HuH-7 (cell line): ENCODE measurements at regions not wholly inside any gene's neighbourhood (a gene's known extent, or its start where the extent isn't known, plus 50 kb on each side); places are given as distances from the start of the nearest gene placed in this dataset.

ENCODE experiments used
- DNase-seq: peaks from one replicate; pipeline ENCODE4 v3.0.0; 2011; ENCODE audit warnings: low spot score

DNA sequence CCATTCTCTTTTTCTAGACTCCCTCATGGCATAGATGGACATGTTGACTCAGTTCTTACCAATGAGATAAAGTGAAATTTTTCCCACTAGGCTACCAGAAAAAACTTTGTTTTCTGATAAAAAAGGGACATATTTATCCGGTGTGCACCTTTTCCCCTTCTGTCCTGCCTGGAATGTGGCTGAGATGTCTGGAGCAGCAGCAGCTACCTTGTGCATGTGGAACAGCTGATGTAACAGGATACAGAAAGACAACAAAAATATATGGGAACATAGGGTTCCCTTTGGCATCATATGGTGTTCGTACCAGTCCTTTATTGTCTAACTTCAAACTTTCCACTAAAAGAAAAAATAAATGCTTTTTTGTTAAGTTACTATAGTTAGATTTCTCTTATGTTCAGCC is 460.2 kb upstream of the HS6ST1 start:
- DNase-seq: no peak

DNA sequence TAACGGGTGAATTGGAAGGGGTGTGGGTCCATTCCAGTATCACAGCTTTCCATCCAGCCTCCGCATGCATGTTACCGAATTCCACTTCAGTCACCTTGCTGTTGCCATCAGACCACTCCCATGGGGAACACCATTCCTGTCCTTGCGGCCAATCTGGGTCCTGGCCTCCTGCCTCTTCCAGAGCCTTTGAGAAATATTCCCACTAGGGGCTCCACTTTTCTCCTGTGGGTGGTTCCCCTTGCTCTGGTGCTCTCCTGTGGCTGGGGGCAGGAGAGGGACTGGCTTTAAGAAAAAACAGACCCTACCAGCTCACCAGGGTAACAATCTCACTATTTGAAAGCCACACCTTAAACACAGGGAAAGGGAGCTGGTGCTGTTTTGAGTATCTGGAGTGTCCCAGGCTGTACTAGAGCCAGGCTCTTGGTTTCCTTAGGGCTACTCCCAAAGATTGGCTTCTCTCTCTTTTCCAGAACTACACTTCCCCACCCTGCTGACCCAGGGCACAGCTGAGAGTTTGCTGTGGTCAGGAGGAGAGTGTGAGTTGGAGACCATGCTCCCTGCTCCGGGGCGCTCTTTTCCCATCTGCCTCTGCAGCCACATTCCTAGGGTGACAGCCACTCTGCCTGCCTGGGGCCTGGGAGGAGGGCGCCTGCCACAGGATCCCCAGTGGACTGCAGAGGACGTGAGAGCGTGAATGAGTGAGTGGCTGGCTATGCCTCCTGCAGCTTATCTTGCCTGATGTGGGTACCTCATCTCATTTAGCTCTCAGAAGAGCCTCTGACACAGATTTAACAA is 460.8 kb upstream of the HS6ST1 start:
- no peak for DNase-seq

DNA sequence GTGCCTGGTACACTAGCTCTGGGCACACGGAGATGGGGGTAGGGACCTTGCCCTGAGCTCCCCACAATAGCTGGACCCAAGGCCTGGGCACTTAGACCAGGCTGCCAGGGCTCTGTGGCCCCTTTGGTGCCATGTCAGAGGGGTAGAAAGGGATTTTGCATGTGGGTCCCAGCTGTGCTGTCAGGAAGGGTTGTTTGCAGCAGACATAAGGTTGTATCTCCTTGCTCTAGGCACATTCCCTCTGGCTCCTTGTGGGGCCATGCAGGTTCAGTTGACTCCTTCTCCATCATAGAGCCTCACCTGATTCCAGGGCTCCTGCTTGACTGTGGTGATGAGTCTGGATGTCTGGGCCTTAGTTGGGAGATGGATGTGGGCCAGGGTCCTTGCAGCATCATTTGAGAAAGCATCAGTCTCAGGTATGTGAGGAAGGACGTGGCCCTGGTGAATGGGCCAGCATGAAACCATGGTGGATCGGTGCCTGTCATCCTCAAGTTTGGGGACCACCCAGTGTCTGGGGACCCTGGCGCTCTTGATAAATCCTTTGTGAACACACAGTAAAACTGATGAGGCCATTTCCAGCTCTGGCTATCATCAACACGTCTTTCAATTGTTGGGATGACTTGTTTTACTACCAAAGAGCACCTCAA is 461.9 kb upstream of the HS6ST1 start:
- no peak for DNase-seq

DNA sequence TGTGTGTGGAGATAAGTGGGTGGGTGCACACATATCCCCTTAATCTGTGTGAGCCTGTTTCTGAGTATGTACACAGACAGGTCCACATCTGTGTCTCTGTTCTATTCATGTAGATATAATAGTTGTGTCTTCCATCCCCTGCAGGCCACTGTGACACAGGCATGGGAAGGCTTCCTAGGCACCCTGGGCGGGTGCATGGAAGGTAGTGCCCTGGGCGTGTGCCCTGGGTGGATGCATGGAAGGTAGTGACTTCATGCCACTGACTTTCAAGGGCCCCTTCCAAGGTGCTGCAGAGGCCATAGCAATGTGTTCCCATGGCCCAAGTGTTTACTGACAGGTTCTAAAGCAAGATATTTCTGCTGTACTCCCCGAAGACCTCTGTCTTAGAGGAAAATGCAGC is 462.5 kb upstream of the HS6ST1 start:
- DNase-seq: no peak

DNA sequence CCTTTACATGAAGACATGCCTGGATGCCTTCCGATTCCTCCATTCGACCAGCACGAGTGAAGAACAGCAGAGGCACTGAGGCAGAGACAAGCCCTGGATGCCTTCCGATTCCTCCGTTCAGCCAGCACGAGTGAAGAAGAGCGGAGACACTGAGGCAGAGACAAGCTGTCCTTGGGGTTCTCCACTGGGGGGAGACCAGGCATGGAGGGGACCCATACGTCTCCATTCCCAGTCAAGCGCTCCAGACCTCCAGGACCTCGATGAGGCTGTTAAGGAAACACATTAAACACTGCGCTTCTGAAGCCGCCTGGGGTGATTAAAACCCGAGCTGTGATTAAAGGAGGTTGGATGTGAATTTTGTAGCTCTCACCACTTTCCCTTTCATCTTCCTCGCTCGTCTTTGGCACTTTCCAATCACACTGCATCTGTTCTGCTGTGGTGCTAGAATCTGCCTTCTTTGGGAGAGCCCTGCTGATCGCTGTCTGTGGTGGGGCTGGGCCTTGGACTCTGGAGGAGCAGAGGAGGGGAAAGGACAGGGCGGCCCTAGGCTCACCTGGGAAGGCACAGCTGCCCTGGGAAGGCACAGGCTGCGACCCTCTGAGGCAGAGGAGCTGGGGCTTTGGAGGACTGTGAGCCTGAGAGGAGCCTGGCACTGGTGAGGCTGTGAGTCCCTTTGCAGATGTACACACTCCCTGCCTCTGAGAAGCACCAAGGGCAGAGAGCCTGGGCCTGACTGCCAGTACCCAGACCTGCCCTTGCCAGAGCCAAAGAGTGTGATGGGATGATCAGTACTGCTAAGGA is 463.1 kb upstream of the HS6ST1 start:
- DNase-seq: no peak

DNA sequence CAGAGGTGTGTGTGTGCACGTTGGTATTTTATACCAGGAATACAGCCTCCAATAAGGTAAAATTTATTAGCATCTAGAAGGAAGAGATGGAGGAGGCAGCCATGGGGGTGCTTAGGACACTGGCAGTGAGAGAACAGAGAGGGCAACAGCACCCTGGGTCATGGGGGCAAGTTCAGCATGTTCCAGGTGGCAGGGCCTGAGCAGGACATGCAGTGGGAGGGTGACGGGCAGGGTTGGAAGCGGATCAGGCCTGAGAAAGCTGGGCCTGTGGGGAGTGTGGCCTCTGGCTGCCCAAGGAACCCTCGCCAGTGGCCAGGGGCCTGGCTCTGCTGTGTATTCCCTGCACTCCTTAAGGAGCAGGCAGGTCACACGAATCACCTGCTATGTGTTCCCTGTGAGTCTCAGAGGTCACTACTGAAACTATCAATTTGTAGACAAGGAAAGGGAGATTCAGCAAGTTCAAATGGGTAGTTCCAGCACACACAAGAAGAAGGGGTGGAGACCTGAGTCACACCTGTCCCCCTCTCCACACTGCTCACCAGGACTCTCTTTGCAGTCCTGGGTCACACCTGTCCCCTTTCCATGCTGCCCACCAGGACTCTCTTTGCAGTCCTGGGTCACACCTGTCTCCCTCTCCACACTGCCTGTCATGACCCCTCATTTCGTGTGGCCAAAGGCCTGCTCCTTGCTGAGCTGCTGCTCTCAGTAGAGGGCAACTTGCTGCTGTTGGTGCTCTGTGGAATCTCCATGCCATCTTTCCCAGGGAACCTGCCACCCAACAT is 463.9 kb upstream of the HS6ST1 start:
- no peak for DNase-seq

DNA sequence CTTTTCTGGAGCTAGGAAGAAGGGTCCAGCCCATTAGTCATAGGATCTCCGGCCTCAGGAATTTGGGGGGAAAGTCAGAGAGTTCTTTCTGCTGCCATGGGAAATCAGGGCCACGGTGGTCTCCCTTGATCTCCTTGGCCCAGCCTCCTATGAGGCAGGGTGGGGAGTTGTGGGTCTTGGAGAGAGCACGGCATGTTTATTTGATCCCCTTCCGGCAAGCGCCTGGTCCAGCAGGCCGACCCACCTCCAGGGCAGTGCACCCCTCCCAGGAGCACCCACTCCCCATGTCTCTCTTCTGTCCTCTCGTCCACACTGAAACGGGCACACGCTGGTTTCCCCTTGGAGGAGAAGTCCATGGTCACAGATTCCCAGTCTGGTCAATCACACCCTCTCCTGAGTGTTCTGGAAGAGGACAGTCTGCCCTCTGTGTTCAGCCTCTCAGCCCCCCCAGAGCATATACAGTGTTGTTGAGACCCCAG is 464.6 kb upstream of the HS6ST1 start:
- no peak for DNase-seq

DNA sequence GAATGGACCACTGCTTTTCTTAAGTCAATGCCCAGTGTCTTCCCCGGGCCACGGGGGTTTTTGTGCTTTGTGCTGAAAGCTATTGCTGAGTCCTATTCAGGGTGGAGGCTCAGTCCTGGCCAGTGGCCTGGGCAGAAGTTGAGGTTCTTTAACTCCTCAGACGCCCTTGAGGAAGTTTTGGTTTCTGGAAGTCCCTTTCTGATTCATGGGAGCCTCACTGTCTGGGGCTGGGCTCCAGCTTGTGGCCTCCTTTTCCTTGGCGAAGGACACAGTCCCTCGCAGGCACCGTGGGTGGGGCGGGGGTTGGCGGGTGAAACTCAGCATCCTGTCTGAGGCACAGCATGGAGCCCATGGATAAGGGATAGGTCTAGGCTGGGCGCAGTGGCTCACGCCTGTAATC is 465.2 kb upstream of the HS6ST1 start:
- no peak for DNase-seq

DNA sequence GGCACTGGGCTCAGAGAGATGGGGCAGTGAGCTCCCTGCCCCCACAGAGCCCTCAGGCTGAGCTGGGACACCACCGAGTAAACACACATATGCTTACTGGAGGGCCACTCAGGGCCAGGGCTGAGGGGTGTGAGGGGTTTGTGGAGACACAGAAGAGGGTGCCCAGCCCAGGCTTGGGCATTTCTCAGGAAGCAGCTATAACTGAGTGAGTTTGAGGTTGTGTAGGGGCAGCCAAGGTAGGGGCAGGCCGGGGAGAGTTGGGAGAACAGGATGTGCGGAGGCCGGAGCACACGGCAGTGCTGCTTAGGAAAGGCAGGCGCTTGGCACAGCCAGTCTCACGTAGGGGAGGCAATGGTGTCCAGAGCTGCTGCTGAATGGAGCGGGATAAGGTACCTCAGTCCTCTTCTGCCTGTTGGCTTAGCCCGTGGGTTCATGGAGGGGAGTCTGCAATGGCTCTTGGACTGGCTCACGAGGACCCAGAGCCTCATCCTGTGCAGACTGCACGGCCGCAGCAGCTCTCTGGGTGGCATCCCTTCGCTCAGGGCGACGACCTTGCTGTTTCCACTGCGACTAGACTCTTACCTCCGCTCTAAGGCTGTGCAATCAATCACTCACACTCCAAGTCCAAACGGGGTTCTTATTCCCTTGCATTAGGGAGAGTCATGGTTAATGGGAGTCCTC is 466.1 kb upstream of the HS6ST1 start:
- no peak for DNase-seq

DNA sequence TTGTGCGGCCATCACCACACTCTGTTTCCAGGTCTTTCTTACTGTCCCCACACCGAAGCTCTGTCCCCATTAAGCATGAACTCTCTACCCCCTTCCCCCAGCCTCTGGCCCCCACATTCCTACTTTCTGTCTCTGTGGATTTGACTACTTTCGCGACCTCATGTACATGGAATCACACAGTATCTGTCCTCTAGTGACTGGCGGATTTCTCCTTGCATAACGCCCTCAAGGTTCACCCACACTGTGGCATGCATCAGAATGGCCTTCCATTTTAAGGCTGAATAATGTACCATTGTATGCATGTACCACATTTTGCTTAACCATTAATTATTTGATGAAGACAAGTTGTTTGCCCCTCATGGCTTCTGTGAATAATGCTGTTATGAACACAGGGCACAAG is 467.6 kb upstream of the HS6ST1 start:
- no peak for DNase-seq

DNA sequence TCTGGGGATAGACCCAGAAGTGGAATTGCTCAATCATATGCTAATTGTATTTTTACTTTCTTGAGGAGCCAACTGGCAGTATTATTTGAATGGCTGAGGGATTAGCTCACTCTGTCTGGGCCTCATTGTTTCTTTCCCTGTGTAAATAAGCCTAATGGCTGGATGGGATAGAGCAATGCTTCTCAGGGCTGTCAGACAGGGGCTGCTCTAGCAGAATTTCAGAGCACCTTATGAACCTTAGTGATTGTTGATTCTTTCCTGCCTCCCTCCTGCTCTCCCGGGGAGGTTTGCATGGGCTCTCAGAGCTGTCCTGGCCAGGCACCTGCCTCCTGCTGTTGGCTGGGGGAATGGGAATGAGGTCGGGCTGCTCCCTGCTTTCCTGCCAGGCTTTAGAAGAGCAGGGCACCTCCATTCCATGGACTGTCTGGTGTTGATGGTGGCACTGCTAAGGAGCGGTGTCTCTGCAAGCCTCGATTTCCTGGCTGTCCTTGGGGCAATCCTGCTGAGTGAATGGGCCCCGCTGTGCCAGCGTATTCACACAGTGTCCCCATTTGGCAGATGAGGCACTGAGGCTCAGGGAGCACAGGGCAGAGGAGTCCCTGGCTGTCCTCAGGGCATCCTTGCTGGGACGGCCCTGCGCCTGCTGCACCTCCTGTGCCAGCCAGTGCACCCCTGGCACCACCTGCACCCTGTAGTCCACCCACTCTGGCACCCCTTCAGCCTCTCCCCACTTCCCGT is 468.2 kb upstream of the HS6ST1 start:
- DNase-seq: no peak

DNA sequence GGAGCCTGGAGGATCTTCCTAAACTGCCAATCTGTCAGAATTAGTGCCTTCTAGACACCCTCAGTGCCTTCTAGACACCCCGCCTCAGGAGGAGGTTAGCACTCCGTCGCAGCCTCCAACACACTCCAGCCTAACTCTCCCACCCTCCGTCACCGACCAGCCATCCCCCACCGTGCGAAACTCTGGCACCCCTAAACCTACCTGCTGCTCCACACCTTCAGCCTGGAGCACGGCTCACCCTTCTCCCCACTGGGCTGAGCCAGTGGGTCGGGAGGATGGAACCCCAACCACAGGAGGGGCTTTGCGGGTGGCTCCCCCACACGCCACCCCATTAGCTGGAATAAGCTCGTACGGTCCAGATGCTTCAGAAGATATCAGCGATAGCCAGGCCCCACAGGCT is 468.9 kb upstream of the HS6ST1 start:
- DNase-seq: no peak

DNA sequence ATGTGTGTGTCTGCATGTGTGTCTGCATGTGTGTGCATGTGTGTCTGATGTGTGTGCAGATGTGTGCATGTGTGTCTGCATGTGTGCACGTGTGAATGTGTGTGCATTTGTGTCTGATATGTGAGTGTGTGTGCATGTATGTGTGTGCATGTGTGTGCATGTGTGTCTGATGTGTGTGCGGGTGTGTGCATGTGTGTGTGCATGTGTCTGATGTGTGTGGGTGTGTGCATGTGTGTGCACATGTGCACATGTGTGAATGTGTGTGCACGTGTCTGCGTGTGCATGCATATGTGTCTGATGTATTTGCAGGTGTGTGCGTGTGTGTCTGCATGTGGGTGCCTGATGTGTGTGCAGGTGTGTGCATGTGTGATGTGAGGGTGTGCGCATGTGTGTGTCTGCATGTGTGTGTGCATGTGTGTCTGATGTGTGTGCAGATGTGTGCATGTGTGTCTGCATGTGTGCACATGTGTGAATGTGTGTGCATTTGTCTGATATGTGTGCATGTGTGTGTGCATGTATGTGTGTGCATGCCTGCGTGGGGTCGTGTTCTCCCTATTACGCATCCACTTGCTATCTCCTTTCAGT is 470.1 kb upstream of the HS6ST1 start:
- no peak for DNase-seq

DNA sequence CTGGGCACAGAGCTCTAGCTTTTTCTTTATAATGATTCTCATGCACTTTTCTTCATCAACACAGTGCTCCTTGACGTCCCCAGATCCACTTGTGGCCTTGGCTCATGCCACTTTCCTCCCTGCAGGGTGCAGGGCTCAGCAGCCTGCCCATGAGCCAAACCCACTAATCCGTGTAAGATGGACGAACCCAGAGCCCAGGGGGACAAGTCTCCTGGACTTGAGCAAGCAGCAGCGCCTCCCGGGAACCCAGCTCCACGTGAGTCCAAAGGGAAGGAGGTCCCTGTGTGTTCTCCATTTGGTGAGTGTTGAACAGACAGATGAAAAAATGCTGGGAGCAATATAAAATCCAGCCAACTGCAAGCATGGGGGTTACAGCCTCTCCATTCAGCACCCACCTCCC is 470.6 kb upstream of the HS6ST1 start:
- no peak for DNase-seq

DNA sequence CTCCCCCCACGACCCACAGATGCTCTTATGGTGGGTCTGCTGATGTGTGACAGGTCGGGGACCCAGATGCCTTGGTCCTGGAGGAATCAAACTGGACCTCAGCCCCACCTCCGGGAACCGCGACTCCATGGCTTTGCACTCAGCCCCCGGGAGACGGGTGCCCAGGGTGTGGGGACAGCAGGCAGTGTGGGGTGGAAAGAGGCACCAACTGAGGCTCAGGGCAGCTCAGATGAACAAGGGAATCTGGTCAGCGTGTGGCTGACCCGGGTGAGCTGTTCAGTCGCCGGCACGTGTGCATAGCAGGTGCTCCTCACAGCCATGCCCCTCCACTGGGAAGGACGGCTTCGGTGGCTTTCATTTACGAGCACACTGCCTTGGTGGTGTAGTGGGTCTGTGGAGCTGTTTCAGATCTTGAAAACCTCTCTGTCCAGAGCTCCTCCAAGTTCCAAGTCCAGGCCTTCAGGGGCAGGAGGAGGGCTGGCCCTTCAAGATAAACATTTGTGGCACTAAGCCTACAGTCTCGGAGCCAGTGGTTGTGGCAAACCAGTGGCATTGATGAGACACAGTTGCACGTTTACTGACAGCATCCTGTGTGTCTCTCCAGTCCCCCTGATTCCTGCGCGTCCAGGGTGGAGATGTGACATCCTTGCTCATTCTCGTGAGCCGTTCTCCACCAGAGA is 471.2 kb upstream of the HS6ST1 start:
- no peak for DNase-seq

DNA sequence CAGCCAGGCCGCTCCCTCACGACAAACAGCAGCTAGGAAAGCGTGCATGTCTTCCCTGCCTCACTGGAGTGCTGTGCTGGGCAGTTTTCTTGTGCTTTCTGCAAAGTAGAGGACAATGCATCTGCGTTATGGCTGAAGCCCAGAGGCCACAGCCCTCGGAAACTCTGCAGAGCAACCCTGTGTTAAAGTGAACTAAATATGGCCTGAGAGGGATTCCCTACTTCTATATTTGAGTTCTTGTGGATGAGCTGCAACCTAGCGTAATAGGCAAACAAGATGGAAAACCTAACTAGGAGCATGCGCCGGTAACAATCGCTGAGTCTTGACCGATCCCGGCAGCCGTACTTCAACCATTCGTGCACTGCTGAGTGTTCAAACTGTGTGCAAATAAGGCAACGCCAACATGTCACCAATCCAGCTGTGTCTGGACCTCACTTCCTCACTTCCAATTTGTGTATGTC is 471.9 kb upstream of the HS6ST1 start:
- no peak for DNase-seq

DNA sequence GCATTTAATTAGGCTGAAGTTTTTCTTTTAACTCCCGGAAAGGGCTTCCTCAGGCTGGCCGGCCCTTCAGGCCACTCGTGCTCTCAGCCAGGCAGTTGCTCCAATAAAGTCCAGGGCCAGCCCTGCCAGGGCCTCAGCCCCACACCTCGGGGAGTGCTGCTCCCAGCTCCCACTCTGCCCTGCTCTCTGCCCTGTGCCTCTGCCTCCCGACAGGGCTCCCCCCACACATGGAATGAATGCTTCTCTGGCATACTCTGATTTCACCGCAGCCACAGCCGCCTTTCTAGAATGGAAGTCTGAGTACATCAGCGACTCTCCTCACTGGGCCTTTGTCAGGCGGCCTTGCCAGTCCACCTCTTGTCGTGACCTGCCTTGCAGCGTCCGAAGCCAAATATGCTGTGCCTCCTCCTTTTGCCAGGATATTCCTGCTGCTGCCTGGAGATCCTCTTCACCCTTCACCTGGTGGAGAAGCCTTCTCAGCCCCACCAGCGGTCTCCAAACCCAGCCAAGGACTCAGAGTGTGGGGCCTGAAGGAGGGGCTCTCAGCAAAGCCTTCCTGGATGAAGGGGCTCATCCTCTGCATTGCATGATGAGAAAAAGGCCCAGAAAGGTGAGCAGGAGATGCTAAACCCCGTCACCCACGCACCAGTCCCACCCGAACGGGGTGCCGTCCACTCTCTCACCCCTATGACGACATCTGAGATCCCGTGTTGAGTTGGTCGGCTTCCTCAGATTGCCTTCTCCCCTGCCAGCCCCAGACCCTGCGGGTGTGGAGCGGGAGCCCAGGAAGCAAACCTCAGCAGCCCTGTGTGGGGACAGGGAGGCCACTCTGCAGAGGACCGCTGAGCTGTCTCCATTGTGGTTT is 472.7 kb upstream of the HS6ST1 start:
- no peak for DNase-seq

DNA sequence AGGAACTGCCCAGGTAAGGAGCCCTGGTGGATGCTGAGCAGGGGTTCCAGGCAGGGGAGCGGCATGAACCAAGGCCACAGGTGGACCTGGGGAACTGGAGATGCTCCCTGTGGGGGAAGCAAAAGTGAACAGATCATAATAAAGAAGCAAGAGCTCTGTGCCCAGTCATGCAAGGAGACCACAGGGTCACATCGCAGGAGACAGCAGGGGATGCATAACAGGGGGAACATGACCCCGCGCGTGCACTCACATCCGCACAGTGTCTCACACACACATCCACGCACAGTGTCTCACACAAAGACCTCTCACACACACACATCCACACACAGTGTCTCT is 473.3 kb upstream of the HS6ST1 start:
- DNase-seq: no peak

DNA sequence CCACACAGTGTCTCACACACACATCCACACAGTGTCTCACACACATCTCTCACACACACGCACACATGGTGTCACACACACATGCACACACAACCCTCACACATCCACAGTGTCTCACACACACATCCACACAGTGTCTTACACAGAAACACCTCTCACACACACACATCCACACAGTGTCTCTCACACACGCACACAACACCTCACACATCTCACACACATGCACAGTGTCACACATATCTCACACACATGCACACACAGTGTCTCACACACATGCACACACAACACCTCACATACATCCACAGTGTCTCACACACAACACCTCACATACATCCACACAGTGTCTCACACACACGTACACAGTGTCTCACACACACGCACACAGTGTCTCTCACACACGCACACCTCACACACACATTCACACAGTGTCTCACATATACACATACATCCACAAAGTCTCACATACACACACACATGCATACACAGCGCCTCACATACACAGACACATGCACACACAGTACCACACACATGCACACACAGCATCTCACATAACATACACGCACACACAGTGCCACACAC is 473.9 kb upstream of the HS6ST1 start:
- no peak for DNase-seq
